SU-DHL-6 (cell line): ENCODE measurements at regions not wholly inside any gene's neighbourhood (a gene's known extent, or its start where the extent isn't known, plus 50 kb on each side); places are given as distances from the start of the nearest gene placed in this dataset.

Experiments
- H2AFZ ChIP-seq: fragments of 200-600 bp; sonication (generic); 2 replicates; pipeline ENCODE4 v1.6.1; 2014; ENCODE audit warnings: low read depth, mild to moderate bottlenecking, moderate library complexity, mixed read lengths, antibody characterized with exemption, low read length; ENCODE audit not compliant: severe bottlenecking
- H3F3A ChIP-seq: fragments of 200-600 bp; shearing (Covaris generic); 2 replicates; pipeline ENCODE4 v1.6.0; 2016; ENCODE audit warnings: antibody characterized with exemption, mild to moderate bottlenecking; ENCODE audit not compliant: insufficient read depth
- H3K27ac ChIP-seq: fragments of 200-600 bp; sonication (generic); 2 replicates; pipeline ENCODE4 v1.5.1; 2016; ENCODE audit warnings: low read depth, mild to moderate bottlenecking, low read length, moderate library complexity, mixed read lengths
- H3K27me3 ChIP-seq: fragments of 200-600 bp; sonication (generic), shearing (Covaris generic); 2 replicates; pipeline ENCODE4 v1.6.0; 2014; ENCODE audit warnings: mild to moderate bottlenecking, low read length
- H3K36me3 ChIP-seq: fragments of 200-600 bp; sonication (generic); 2 replicates; pipeline ENCODE4 v1.6.1; 2014; ENCODE audit warnings: mild to moderate bottlenecking, low read length, mixed read lengths
- H3K4me2 ChIP-seq: fragments of 300-600, 200-600 bp; shearing (Covaris generic), sonication (generic); 2 replicates; pipeline ENCODE4 v1.6.0; 2014; ENCODE audit warnings: low read length, low read depth, mild to moderate bottlenecking; ENCODE audit not compliant: poor library complexity, severe bottlenecking
- H3K4me3 ChIP-seq: fragments of 200-600 bp; sonication (generic); 2 replicates; pipeline ENCODE4 v1.5.1; 2014; ENCODE audit warnings: antibody characterized with exemption, low read length, mild to moderate bottlenecking, mixed read lengths; ENCODE audit not compliant: insufficient read depth, poor library complexity, severe bottlenecking
- H3K79me2 ChIP-seq: fragments of 200-600 bp; sonication (generic); 2 replicates; pipeline ENCODE4 v1.6.1; 2014; ENCODE audit warnings: mild to moderate bottlenecking, low read length, moderate library complexity; ENCODE audit not compliant: insufficient read depth
- H3K9ac ChIP-seq: fragments of 200-600 bp; sonication (generic); 2 replicates; pipeline ENCODE4 v1.7.0; 2014; ENCODE audit warnings: mild to moderate bottlenecking, low read length
- H3K9me2 ChIP-seq: fragments of 200-600 bp; sonication (generic); replicated peaks from 2 replicates; pipeline ENCODE4 v1.6.1; 2014; ENCODE audit warnings: low read length; ENCODE audit not compliant: insufficient read depth
- H3K9me3 ChIP-seq: fragments of 200-600 bp; sonication (generic); 2 replicates; pipeline ENCODE4 v1.6.1; 2014; ENCODE audit warnings: low read length, mixed read lengths; ENCODE audit not compliant: insufficient read depth
- H4K20me1 ChIP-seq: fragments of 200-600 bp; sonication (generic); 2 replicates; pipeline ENCODE4 v1.6.1; 2014; ENCODE audit warnings: low read depth, mild to moderate bottlenecking, antibody characterized with exemption, low read length, moderate library complexity, mixed read lengths
- CTCF ChIP-seq: fragments of 200-600 bp; sonication (generic); IDR thresholded peaks from one replicate; pipeline ENCODE4 v1.5.1; 2017; ENCODE audit warnings: antibody characterized with exemption, mild to moderate bottlenecking, low read length, moderate library complexity; ENCODE audit not compliant: insufficient read depth, poor library complexity, severe bottlenecking
- EZH2phosphoT487 ChIP-seq: fragments of 200-600 bp; sonication (generic), shearing (Covaris generic); conservative IDR thresholded peaks from 2 replicates; pipeline ENCODE4 v1.6.1; 2018; ENCODE audit warnings: mild to moderate bottlenecking, antibody characterized with exemption, low read length, moderate library complexity, mixed read lengths

- H3K9me3 ChIP-seq, result no peaks in the 10 kb centered on the region
- H3K27me3 ChIP-seq, result no peaks in the 10 kb centered on the region
- H3K36me3 ChIP-seq, result no peaks in the 10 kb centered on the region
- no peaks in the 10 kb centered on the region for H3K9me2 ChIP-seq
- no peaks in the 10 kb centered on the region for H4K20me1 ChIP-seq
- H3F3A ChIP-seq, result no peaks in the 10 kb centered on the region
- H3K9ac ChIP-seq, result no peak overlapping the region
- H2AFZ ChIP-seq, result no peak overlapping the region
- H3K4me2 ChIP-seq, result no peak overlapping the region
- no peak overlapping the region for H3K4me3 ChIP-seq
- TF ChIP-seq EZH2phosphoT487 (no peak), CTCF (no peak)
- no peaks in the 10 kb centered on the region for H3K79me2 ChIP-seq
- H3K27ac ChIP-seq, result no peak overlapping the region
These were observed 87.5 kb upstream of the DHX15 start for GRCh38 chr4:24671849-24672248.

GRCh38 chr4:24672880-24673279 is 88.5 kb upstream of the DHX15 start:
- Histone ChIP-seq H3F3A (no peaks in the 10 kb centered on the region), H3K9me3 (no peaks in the 10 kb centered on the region)
- TF ChIP-seq EZH2phosphoT487, result no peak
- TF ChIP-seq CTCF, result no peak

GRCh38 chr4:24674279-24674678 is 89.9 kb upstream of the DHX15 start:
- TF ChIP-seq EZH2phosphoT487 (no peak), CTCF (no peak)
- Histone ChIP-seq H3K36me3 (no peaks in the 10 kb centered on the region), H3K9me2 (no peaks in the 10 kb centered on the region), H3K27ac (no peak overlapping the region), H4K20me1 (no peaks in the 10 kb centered on the region), H3K79me2 (no peaks in the 10 kb centered on the region), H3K27me3 (no peaks in the 10 kb centered on the region), H3K9me3 (no peaks in the 10 kb centered on the region), H3K4me2 (no peak overlapping the region), H3K4me3 (no peak overlapping the region), H2AFZ (no peak overlapping the region), H3F3A (no peaks in the 10 kb centered on the region), H3K9ac (no peak overlapping the region)

More at GRCh38 chr4:24672880-24673279, 88.5 kb upstream of the DHX15 start:
- Histone ChIP-seq H3K9me2 (no peaks in the 10 kb centered on the region), H3K4me3 (no peak overlapping the region), H3K9ac (no peak overlapping the region), H3K27me3 (no peaks in the 10 kb centered on the region), H3K4me2 (no peak overlapping the region), H3K79me2 (no peaks in the 10 kb centered on the region), H3K27ac (no peak overlapping the region), H2AFZ (no peak overlapping the region), H4K20me1 (no peaks in the 10 kb centered on the region), H3K36me3 (no peaks in the 10 kb centered on the region)
